HT1080 (cell line): ENCODE measurements at regions not wholly inside any gene's neighbourhood (a gene's known extent, or its start where the extent isn't known, plus 50 kb on each side); places are given as distances from the start of the nearest gene placed in this dataset.
"Not testable (repeated sequence)": the region's sequence is repeated elsewhere in the genome, so short reads cannot be mapped to it uniquely, and the experiment has no call there.

ENCODE experiments used
- DNase-seq: peaks from one replicate; pipeline ENCODE4 v3.0.0-alpha.2; 2015; ENCODE audit warnings: low read depth

DNA sequence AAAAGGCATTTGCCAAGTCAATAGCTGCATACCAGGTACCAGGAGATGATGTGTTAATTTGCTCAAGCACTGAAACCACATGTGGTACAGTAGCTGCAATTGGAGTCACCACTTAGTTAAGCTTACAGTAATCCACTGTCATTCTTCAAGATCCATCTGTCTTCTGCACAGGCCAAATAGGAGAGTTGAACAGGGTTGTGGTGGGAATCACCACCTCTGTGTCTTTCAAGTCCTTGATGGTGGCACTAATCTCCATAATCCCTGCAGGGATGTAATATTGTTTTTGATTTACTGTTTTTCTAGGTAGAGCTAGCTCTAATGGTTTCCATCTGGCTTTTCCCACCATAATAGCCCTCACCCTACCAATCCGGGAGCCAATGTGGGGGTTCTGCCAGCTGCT, 91.9 kb downstream of the FCRL5 start:
- DNase-seq = no peak

GRCh38 chr1:157457279-157457678, 95.0 kb downstream of the FCRL5 start:
- no peak for DNase-seq

DNA sequence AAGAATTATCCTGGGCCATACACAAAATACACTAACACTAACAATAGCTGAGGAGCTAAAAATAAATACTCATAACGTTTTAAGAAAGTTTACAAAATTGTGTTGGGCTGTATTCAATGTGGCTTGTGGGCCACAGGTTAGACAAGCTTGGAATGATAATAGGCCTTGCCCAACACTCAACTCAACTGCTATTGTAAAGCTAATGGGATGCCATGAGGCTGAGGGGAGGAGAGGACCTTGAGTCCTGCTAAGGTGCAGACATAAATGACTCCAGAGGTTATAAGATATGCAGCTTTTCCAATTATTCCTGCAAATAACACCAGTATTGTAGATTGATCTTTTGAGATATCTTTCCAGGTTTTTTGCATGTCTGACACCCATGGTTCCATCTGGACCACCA, 97.0 kb downstream of the FCRL5 start:
- no peak for DNase-seq

GRCh38 chr1:157450106-157450505, 102.2 kb downstream of the FCRL5 start:
- no peak for DNase-seq

DNA sequence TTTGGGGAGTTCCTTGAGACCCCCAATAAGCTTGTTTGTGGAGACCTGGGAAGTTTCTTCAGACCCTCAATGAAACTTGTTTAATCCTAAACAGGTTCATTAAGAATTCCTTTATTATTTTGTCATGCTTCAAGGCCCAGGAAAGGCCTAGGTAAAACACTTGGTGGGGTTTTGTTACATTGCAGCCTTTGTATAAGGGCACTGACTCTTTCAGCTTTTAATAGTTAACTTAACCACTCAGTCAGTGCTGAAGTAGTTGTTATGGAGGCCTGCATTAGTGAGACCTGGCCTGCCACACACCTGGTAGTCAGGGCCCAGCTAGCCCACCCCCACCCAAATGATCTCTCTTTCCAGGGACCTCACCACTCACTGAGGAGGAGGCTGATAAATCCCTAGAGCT, 103.7 kb downstream of the FCRL5 start:
- DNase-seq = no peak

GRCh38 chr1:157446356-157446755, 106.0 kb downstream of the FCRL5 start:
- not testable (repeated sequence) for DNase-seq

DNA sequence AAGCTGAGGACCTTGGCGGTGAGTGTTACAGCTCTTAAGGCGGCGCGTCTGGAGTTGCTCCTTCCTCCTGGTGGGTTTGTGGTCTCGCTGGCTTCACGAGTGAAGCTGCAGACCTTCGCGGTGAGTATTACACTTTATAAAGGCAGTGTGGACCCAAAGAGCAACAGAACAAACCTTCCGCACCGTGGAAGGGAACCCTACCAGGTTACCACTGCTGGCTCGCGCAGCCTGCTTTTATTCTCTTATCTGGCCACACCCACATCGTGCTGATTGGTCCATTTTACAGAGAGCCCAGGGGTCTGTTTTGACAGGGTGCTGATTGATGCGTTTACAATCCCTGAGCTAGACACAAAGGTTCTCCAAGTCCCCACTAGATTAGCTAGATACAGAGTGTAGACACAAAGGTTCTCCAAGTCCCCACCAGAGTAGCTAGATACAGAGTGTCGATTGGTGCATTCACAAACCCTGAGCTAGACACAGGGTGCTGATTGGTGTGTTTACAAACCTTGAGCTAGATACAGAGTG, 106.6 kb downstream of the FCRL5 start:
- DNase-seq = not testable (repeated sequence)

- DNase-seq = no peak
Observed at GRCh38 chr1:157442065-157442464, 110.2 kb downstream of the FCRL5 start.

DNA sequence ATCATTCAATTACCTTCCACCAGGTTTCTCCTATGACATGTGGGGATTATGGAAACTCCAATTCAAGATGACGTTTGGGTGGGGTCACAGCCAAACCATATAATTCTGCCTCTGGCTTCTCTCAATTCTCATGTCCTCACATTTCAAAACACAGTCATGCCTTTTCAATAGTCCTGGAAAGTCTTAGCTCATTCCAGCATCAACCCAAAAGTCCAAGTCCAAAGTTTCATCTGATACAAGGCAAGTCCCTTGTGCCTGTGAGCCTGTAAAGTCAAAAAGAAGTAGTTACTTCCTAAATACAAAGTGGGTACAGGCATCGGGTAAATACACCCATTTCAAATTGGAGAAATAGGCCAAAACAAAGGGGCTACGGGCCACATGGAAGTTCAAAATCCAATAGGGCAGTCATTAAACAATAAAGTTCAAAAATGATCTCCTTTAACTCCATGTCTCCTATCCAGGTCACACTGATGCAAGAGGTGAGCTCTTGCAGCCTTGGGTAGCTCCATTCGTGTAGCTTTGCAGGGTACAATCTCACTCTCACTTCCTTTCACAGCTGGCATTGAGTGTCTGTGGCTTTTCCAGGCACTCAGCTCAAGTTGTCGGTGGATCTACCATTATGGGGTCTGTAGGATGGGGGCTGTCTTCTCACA, 112.9 kb downstream of the FCRL5 start:
- no peak for DNase-seq

DNA sequence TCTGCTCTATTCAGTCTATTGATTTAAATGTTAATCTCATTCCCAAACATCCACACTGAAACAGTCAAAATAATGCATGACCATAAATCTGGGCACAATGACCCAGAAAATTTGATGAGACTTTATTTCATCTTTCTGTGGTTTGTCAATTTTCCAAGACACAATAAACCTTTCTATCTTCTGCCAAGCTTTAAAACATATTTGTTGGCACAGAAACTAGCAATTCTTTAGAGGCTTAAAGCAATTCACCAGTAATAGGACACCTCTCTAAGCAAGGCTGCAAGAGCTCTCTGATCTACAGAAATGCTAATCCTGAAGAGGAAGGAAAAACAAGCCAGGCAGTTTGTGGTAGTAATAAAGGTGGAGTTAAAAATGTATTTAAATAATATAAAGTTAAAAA, 113.7 kb downstream of the FCRL5 start:
- no peak for DNase-seq

DNA sequence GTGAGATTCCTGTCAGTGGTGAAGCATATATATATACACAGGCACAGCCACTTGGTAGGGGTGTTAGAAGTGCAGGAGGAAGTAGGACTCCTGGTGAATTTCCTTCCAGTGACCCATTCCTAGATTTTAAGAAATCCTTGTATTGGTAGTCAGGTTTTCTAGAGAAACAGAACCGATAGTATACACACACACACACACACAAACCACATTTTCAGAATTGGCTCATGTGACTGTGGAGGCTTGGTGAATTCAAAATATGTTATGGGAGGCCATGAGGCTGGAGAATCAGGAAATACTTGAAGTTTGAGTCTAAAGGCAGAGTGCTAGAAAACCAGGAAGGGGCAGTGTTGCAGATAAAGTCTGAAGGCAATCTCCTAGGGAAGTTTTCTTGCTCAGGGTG, 114.2 kb downstream of the FCRL5 start:
- DNase-seq = peak; percentile 13

- DNase-seq = peak; percentile 3
Observed at GRCh38 chr1:157437296-157437695, 115.0 kb downstream of the FCRL5 start.

DNA sequence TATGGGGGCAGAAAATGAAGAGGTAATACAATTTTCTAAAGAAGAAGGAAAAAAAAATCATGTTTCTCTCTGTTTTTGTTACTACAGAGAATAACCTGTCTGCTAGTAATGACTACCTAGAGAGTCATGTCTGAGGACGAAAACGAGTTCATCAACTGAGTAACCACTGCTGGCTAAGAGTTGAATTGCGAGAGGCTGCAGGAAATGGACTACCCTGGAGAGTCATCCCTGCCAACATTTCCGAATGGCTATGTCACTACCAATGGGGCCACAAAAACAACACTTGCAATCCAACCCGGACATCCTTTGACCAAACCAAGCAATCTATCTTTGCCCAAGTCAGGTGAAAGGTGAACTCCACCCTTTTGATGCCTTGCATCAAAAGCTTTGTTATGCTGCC, 120.6 kb downstream of the FCRL5 start:
- peak; percentile 85 for DNase-seq

DNA sequence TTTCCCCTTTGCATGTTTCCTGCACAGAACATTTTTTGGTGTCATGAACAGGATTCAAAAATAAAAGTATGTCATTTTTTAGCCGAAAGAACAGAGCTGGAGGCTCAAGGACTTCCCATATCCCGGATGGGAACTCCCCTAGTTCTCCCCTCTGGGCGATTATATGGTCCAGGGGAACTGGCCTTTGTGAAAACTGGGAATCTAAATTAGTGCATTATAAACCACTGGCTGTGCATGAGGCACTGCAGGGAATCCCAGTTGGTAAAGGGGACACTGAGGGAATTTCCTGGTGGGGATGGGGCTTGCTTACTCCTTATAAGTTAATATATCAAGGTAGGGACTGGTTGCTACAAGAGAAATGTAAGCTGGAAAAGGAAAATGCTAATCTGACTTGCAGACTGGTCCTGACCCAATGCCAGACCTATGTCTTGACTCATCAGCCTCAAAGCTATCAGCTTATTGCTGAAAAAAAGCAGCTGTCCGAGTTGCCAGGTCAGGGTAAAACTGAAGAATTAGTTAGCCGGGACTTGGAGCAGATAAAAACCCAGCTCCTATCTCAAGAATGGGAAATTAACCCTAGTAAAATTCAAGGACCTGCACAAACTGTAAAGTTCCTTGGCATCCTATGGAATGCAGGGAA, 122.6 kb downstream of the FCRL5 start:
- DNase-seq = peak; percentile 12

DNA sequence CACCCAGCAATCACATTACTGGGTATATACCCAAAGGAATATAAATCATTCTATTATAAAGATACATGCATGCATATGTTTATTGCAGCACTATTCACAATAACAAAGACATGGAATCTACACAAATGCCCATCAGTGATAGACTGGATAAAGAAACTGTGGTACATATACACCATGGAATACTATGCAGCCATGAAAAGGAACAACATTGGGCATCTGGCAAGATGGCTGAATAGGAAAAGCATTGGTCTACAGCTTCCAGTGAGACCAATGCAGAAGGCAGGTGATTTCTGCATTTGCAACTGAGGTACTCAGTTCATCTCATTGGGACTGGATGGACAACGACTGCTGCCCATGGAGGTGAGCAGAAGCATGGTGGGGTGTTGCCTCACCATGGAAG, 128.6 kb downstream of the FCRL5 start:
- DNase-seq = not testable (repeated sequence)

GRCh38 chr1:157419845-157420542, 132.3 kb downstream of the FCRL5 start:
- no peak for DNase-seq

- no peak for DNase-seq
Observed at GRCh38 chr1:157418659-157419058, 133.7 kb downstream of the FCRL5 start.

DNA sequence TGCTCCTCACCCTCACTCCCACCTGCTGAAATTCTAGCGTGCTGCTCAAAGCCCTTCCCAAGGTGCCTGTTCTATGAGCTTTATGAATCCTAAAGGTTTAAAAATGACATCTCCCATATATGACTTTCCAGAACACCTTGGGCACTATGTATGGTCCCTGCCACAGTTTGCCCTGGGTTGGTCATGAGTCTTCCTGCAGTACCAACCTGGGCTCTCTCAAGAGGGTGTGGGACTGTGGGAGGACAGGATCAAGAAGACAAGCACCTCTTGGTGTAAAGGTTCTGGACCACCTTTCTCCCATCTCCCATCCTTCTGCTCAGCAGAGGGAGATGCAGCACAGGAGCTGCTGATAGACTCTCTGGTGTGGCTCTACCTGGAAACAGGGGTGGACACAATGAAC, 134.1 kb downstream of the FCRL5 start:
- DNase-seq = no peak

GRCh38 chr1:157415661-157416060, 136.7 kb downstream of the FCRL5 start:
- peak; percentile 54 for DNase-seq

DNA sequence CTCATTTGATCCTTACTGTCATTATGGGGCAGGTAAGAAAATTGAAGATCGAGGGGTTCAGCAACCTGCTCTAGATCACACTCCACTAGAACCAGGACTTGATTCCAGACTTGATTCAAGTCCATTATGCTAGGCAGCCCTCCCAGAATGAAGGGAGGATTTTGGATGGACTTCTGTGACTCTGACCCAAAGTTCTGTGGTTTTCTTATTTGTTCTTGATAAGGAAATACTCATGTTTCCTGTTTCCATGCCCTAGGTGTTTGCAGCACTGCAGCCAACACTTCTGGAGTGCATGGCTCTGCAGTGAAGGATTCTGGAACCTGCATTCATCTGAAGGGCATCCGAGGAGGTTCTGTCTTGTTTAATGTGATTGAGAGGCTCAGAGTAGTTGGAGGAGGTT, 140.0 kb downstream of the FCRL5 start:
- no peak for DNase-seq

DNA sequence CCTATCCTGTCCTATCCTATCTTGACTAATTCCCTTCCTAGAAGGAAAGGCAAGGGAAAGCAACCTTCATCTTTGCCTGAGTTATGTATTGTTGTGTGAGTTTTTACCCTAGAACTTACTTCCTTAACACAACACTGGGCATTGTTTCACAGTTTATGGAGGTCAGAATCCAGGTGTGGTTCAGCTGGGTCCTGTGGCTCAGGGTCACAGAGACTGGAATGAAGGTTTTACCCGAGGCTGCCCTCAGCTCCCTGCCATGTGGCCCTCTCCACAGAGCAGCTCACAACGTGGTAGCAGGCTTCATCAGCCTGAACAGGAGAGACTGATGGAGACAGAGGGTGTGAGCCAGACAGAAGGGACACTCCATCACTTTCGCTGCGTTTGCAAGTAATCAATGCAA, 140.5 kb downstream of the FCRL5 start:
- DNase-seq = no peak

DNA sequence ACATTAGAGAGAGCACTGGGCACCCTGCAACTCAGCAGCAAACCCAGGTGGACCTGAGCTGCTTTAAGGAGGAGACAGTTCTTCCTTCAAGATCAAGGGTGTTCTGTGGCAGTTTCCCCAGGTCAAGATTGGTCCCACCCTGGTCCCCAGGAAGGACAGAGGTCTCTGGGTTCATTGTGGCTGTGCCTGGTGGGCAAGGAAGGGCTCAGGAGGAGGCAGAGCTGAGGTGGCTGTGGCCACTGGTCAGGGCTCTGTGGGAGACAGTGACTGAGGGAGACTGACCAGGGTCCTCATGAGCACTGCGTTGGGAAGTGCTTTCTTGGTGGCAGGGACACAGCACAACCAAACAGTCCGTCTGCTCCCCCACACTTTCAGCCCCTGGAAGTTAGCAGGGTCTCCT, 141.3 kb downstream of the FCRL5 start:
- DNase-seq = no peak

- DNase-seq = no peak
Observed at GRCh38 chr1:157410457-157410856, 141.9 kb downstream of the FCRL5 start.
